ENCODE measurements at regions not wholly inside any gene's neighbourhood (a gene's known extent, or its start where the extent isn't known, plus 50 kb on each side); places are given as distances from the start of the nearest gene placed in this dataset.

DNA sequence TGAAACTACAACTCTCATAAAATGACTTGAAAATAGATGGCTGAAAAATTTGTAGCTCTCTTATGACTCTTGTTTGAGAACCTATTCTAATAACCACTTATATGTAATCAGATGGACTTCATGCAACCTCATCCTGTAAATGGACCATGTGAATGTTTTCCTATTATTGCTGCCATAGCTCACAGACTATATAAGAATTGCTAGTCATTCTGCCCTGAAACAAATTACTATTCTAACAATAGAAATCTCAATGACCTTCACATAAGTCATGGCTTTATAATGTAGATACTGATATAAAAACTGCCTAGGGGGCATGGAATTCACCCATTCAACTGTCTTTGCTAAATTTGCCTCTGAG, 1111.0 kb upstream of the ATXN8OS start:
- Mint-ChIP-seq H3K4me1 (ENCODE audit: low read depth) (peaks cover 1% of the 10 kb centered on the region), H3K27ac (no peak overlapping the region), H3K36me3 (ENCODE audit: insufficient read depth) (no peaks in the 10 kb centered on the region), H3K9me3 (ENCODE audit: low read depth) (peaks cover 16% of the 10 kb centered on the region), H3K27me3 (no peaks in the 10 kb centered on the region), H3K4me3 (ENCODE audit: low read depth) (no peak overlapping the region)
- TF ChIP-seq, protein P1, sequence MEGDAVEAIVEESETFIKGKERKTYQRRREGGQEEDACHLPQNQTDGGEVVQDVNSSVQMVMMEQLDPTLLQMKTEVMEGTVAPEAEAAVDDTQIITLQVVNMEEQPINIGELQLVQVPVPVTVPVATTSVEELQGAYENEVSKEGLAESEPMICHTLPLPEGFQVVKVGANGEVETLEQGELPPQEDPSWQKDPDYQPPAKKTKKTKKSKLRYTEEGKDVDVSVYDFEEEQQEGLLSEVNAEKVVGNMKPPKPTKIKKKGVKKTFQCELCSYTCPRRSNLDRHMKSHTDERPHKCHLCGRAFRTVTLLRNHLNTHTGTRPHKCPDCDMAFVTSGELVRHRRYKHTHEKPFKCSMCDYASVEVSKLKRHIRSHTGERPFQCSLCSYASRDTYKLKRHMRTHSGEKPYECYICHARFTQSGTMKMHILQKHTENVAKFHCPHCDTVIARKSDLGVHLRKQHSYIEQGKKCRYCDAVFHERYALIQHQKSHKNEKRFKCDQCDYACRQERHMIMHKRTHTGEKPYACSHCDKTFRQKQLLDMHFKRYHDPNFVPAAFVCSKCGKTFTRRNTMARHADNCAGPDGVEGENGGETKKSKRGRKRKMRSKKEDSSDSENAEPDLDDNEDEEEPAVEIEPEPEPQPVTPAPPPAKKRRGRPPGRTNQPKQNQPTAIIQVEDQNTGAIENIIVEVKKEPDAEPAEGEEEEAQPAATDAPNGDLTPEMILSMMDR (IDR thresholded peaks at IDR 0.05; ENCODE audit: unreplicated experiment), result no peak
- DNase-seq (ENCODE audit: low spot score, unreplicated experiment), result no peak

DNA sequence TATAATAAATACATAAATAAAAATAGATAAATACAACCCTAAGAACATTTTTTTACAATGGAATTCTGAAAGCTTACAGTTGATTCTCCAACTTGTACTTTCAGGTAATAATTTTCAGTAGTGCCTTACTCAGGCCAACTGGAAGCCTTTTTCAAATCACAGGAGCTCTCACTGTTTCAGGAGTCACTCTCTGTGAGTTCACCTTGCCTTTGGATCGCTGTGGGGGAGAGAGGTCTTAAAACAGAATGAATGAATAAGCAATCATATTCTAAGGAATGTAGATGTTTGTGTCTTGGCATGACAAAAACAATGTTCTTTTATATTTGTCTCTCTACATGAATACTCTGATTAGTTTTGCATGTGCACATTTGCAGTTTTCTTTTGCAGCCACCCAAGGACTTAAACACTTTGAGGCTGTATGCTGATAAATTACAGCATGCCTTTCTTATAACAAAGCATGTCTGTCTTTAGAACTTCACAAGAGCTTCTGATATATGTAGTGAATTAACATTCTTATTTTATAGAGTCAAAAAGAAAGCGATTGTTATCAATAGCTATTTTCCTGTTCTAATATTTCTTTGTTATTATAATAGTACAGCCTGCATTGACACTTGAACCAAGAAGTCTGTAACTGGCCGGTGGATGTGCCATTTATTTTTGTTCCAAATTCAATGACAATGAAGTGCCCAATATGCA, 1111.5 kb upstream of the ATXN8OS start:
- H3K4me3 Mint-ChIP-seq (ENCODE audit: low read depth), result no peak overlapping the region
- H3K4me1 Mint-ChIP-seq (ENCODE audit: low read depth), result peaks cover 1% of the 10 kb centered on the region
- H3K27me3 Mint-ChIP-seq, result no peaks in the 10 kb centered on the region
- H3K36me3 Mint-ChIP-seq (ENCODE audit: insufficient read depth), result no peaks in the 10 kb centered on the region
- H3K27ac Mint-ChIP-seq, result no peak overlapping the region
- TF ChIP-seq, protein P1 (IDR thresholded peaks at IDR 0.05; ENCODE audit: unreplicated experiment), result no peak
- no peak for DNase-seq (ENCODE audit: low spot score, unreplicated experiment)
- H3K9me3 Mint-ChIP-seq (ENCODE audit: low read depth), result peaks cover 13% of the 10 kb centered on the region

DNA sequence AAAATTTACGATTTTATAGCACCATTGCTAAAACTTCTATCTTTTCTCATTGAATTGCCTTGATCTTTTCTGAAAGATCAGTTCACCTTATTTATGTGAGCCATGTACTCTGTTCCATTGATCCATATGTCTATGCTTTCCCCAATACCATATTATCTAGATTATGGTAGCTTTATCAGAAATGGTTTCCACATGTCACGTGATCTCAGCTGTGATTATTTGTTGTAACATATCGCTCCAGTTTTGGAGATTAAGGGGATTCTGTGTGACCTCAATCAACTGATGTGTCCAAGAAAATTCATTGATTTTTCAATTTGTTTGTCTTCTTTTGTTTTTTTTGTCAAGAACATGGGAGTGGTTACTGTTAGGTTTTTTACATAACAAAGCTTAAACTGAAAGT, 1114.5 kb upstream of the ATXN8OS start:
- Mint-ChIP-seq H3K4me1 (ENCODE audit: low read depth) (peaks cover 3% of the 10 kb centered on the region), H3K36me3 (ENCODE audit: insufficient read depth) (no peaks in the 10 kb centered on the region), H3K27ac (no peak overlapping the region), H3K9me3 (ENCODE audit: low read depth) (peaks cover 3% of the 10 kb centered on the region), H3K4me3 (ENCODE audit: low read depth) (no peak overlapping the region), H3K27me3 (no peaks in the 10 kb centered on the region)
- TF ChIP-seq, protein P1 (IDR thresholded peaks at IDR 0.05; ENCODE audit: unreplicated experiment), result no peak
- DNase-seq (ENCODE audit: low spot score, unreplicated experiment), result no peak

DNA sequence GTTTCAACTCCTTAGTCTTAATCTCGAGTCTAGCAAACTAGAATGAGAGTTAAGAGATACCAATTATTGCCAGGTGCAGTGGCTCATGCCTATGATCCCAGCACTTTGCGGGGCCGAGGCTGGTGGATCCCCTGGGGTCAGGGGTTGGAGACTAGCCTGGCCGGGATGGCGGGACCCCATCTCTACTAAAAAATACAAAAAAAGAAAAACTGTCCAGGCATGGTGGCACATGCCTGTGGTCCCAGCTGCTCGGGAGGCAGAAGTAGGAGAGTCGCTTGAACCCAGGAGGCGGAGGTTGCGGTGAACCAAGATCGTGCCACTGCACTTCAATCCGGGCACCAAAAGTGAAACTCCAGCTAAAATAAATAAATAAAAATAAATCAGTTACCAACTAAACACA, 1119.5 kb upstream of the ATXN8OS start:
- no peak for DNase-seq (ENCODE audit: low spot score, unreplicated experiment)
- no peaks in the 10 kb centered on the region for H3K36me3 Mint-ChIP-seq (ENCODE audit: insufficient read depth)
- H3K27me3 Mint-ChIP-seq, result no peaks in the 10 kb centered on the region
- H3K9me3 Mint-ChIP-seq (ENCODE audit: low read depth), result peaks cover 4% of the 10 kb centered on the region
- no peak overlapping the region for H3K27ac Mint-ChIP-seq
- H3K4me3 Mint-ChIP-seq (ENCODE audit: low read depth), result no peak overlapping the region
- TF ChIP-seq, protein P1 (IDR thresholded peaks at IDR 0.05; ENCODE audit: unreplicated experiment), result no peak
- H3K4me1 Mint-ChIP-seq (ENCODE audit: low read depth), result peaks cover 2% of the 10 kb centered on the region

DNA sequence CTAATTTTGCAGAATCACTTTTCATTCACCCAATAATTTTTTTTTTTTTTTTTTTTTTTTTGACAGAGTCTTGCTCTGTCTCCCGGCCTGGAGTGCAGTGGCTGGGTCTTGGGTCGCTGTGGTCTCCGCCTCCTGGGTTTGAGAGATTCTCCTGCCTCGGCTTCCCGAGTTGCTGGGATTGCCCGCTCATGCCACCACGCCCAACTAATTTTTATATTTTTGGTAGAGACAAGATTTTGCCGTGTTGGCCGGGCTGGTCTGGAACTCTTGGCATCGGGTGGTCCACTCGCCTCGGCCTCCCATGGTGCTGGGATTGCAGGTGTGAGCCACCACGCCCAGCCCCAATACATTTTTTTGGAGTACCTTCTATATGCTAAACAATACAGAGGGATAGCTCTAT, 1120.0 kb upstream of the ATXN8OS start:
- Mint-ChIP-seq H3K27me3 (no peaks in the 10 kb centered on the region), H3K9me3 (ENCODE audit: low read depth) (peaks cover 3% of the 10 kb centered on the region), H3K27ac (no peak overlapping the region), H3K4me1 (ENCODE audit: low read depth) (peaks cover 2% of the 10 kb centered on the region), H3K4me3 (ENCODE audit: low read depth) (no peak overlapping the region), H3K36me3 (ENCODE audit: insufficient read depth) (no peaks in the 10 kb centered on the region)
- TF ChIP-seq, protein P1 (IDR thresholded peaks at IDR 0.05; ENCODE audit: unreplicated experiment), result no peak
- no peak for DNase-seq (ENCODE audit: low spot score, unreplicated experiment)

All from progenitor cell of endocrine pancreas (in vitro differentiated cells).